ENCODE measurements at regions not wholly inside any gene's neighbourhood (a gene's known extent, or its start where the extent isn't known, plus 50 kb on each side); places are given as distances from the start of the nearest gene placed in this dataset.

GRCh38 chr5:30626557-30626956 lies 566.9 kb upstream of the CDH6 start:
- H3K4me1 Mint-ChIP-seq: no peaks in the 10 kb centered on the region
- no peak for TF ChIP-seq CTCF (IDR thresholded peaks at IDR 0.05; ENCODE audit: unreplicated experiment in 3 of 3)
- H3K9me3 Mint-ChIP-seq: peaks cover 2% of the 10 kb centered on the region
- H3K36me3 Mint-ChIP-seq (ENCODE audit: low read depth): no peaks in the 10 kb centered on the region
- H3K27me3 Mint-ChIP-seq (ENCODE audit: low read depth): no peaks in the 10 kb centered on the region
- H3K27ac Mint-ChIP-seq: no peak overlapping the region
- no peak overlapping the region for H3K4me3 Mint-ChIP-seq

- no peaks in the 10 kb centered on the region for H3K27me3 Mint-ChIP-seq (ENCODE audit: low read depth)
- TF ChIP-seq CTCF (IDR thresholded peaks at IDR 0.05; ENCODE audit: unreplicated experiment in 3 of 3): no peak
- peaks cover 8% of the 10 kb centered on the region for H3K9me3 Mint-ChIP-seq
- H3K4me1 Mint-ChIP-seq: no peaks in the 10 kb centered on the region
- H3K4me3 Mint-ChIP-seq: no peak overlapping the region
- H3K36me3 Mint-ChIP-seq (ENCODE audit: low read depth): no peaks in the 10 kb centered on the region
- H3K27ac Mint-ChIP-seq: no peak overlapping the region
These were observed 572.9 kb upstream of the CDH6 start for GRCh38 chr5:30620481-30621085.

GRCh38 chr5:30608501-30608900 lies 585.0 kb upstream of the CDH6 start:
- Mint-ChIP-seq H3K4me3 (no peak overlapping the region), H3K27ac (no peak overlapping the region), H3K9me3 (no peaks in the 10 kb centered on the region), H3K4me1 (no peaks in the 10 kb centered on the region), H3K36me3 (ENCODE audit: low read depth) (no peaks in the 10 kb centered on the region), H3K27me3 (ENCODE audit: low read depth) (no peaks in the 10 kb centered on the region)
- TF ChIP-seq CTCF (IDR thresholded peaks at IDR 0.05; ENCODE audit: unreplicated experiment in 3 of 3): no peak

GRCh38 chr5:30607301-30607894 lies 586.1 kb upstream of the CDH6 start:
- no peaks in the 10 kb centered on the region for H3K4me1 Mint-ChIP-seq
- H3K9me3 Mint-ChIP-seq: no peaks in the 10 kb centered on the region
- TF ChIP-seq CTCF (IDR thresholded peaks at IDR 0.05; ENCODE audit: unreplicated experiment in 3 of 3): no peak
- no peaks in the 10 kb centered on the region for H3K36me3 Mint-ChIP-seq (ENCODE audit: low read depth)
- no peak overlapping the region for H3K27ac Mint-ChIP-seq
- no peaks in the 10 kb centered on the region for H3K27me3 Mint-ChIP-seq (ENCODE audit: low read depth)
- no peak overlapping the region for H3K4me3 Mint-ChIP-seq

- no peaks in the 10 kb centered on the region for H3K9me3 Mint-ChIP-seq
- no peak for TF ChIP-seq CTCF (IDR thresholded peaks at IDR 0.05; ENCODE audit: unreplicated experiment in 3 of 3)
- H3K27me3 Mint-ChIP-seq (ENCODE audit: low read depth): no peaks in the 10 kb centered on the region
These were observed 587.7 kb upstream of the CDH6 start for GRCh38 chr5:30605693-30606268.

More at GRCh38 chr5:30605693-30606268, 587.7 kb upstream of the CDH6 start:
- H3K4me3 Mint-ChIP-seq: no peak overlapping the region
- no peak overlapping the region for H3K27ac Mint-ChIP-seq
- no peaks in the 10 kb centered on the region for H3K36me3 Mint-ChIP-seq (ENCODE audit: low read depth)
- no peaks in the 10 kb centered on the region for H3K4me1 Mint-ChIP-seq

All from nephron (organoid).